HG02759 (cell line): ENCODE measurements at regions not wholly inside any gene's neighbourhood (a gene's known extent, or its start where the extent isn't known, plus 50 kb on each side); places are given as distances from the start of the nearest gene placed in this dataset.

Experiments
- ATAC-seq: cut with Tn5 transposase; IDR thresholded peaks from one replicate; pipeline ENCODE4 v1.9.1; 2021; ENCODE audit warnings: mild to moderate bottlenecking, moderate library complexity; ENCODE audit not compliant: unreplicated experiment

DNA sequence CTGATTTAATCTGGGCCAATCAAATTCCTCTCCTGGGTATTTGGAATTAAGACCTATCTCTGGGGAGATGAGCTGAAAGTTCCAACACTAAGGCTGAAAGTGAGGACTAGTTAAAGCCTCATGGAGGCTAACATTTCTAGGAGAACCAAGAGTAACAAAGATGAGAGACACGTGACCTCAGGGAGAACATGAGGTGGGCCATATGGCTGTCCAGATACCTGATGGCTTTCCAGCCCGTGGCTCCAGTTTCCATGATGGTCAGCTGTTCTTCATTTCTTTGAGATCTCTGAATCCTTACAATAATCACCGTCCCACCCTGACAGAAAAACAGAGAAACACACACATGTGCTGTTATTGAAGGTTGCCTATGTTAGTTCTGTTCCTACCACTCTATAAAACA lies 66.1 kb downstream of the LEPR start:
- no peak for ATAC-seq

DNA sequence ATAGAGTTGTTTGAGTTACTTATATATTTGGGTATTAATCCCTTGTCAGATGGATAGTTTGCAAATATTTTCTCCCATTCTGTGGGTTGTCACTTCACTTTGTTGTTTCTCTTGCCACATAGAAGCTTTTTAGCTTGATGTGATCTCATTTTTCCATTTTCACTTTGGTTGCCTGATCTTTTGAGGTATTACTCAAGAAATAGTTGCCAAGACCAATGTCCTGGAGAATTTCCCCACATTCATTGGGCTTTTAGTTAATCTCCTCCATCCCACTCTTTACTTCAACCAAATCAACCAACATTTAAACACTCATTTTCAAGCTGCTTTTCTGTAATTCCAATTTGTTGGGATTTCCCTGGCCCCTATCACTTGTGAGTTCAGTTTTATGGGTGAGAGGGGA lies 69.0 kb downstream of the LEPR start:
- no peak for ATAC-seq

DNA sequence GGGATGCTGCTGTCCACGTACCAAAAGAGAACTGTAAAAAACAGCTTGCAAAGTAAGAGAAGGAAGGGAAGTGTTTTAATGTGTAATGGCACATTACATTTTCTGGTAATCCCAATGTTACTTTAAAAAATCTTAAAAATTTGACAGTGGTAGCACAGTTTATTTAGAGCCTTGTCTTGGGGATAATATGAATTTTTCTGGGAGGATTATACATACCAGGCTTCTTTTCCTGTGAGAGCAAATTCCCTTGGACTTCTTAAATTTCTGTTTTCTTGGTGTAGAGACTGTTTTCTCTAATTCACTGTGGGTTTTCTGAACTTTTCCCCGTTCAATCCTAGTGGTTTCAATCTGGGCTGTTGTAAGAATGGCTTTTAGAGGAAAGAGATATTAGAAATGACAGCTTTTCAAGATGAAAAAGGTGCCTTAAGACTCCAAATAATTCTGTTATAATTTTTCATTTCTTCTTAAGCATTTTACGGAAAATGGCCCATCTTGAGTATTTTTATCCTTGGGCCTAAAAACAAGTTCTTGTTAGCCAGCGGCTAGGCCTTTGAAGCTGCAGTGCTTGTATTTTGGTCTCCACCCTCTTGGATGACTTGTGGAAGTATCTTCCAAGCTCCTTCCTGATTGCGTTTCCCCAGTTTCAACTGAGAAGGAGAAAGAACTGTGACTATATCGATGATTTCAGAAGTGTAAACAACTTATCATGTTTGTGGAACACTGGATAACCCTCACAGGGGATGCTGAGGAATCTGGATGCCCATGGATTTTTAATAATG lies 70.0 kb downstream of the LEPR start:
- no peak for ATAC-seq

DNA sequence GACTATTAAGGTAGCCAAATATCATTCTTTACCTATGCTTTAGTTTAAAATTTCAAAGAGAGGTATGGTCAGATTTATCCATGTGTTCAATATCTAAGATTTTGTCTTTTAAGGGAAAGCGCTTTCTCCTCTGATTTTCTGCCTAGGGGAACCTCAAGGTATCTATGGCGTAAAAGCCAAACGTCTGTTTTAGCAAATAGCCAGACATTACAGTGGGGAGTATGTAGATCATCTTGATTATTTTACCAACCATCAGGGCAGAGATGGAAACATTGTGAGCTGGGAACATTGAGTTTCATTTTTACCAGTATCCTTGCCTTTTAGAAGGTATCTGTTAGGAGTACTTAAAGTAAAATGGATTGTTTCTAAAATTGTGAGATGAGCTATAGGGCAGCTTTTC lies 71.0 kb downstream of the LEPR start:
- no peak for ATAC-seq

DNA sequence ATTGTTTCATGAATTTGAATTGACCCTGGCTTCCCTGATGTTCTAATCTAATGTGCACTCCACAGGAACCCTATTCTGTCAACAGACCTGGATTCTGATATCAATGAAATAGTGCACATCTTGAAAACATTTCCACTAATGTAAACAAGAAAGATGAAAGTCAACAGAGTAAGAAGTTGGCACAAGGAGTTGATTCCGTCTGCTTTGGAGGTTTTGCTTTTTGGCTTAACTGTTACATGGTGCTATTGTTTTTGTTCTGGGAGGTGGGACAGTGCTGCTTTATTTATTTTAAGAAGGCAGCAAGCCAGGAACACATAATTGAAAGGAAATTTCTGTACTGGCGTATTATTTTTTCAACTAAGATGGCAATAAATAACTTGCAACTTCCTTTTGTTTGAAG lies 73.3 kb downstream of the LEPR start:
- ATAC-seq: no peak

DNA sequence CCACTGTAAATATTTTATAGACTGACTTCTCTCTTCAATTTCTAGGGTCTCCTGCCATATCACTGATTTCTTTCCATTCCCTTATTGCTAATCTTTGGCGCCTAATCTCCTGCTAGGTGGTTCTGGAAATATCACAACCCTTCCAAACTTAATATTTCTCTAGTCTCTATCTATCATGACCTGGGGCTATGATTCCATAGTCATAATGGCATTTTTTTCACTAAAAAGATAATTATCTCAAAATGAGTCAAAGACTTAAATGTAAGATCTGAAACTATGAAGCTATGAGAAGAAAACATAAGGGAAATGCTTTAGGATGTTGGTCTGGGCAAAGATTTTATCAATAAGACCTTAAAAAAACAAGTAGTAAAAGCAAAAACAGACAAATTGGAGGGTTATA lies 74.2 kb downstream of the LEPR start:
- ATAC-seq: no peak

DNA sequence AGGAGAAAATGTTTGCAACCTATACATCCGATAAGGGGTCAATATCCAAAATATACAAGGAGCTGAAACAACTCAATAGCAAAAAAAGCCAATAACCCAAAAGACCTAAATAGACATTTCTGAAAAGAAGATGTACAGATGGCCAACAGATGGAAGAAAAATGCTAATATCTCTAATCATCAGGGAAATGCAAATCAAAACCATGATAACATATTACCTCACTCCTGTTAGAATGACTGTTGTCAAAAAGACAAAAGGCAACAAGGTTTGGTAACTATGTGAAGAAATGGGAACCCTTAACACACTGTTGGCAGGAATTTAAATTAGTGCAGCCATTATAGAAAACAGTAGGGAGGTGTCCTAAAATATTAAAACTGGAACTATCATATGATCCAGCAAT lies 74.7 kb downstream of the LEPR start:
- no peak for ATAC-seq

DNA sequence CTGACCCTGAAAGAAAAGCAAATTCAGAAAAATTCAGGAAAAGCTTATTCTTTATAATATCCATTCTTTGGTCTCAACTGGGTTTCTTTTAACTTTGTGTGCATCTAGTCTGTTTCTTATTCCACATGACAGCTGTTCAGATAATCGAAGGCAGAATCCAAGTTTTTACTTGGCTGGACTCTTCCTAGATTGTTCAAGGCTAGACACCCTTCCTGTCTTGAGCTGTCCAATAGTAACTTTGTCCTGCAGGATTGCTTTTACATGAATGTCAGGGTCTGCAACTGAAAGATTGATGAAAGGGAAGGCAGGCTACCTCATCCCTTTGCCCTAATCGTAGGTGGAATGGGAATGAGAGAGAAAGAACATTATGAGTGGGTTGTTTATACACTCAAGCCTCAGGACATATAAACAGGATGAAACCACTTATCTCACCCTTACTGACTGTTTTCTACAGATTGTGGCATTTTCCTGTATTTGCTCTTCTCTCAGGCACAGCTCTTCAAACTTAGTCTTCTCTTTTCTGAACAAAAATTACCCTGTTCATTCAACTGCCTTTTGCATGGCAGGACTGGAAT lies 76.9 kb downstream of the LEPR start:
- no peak for ATAC-seq

DNA sequence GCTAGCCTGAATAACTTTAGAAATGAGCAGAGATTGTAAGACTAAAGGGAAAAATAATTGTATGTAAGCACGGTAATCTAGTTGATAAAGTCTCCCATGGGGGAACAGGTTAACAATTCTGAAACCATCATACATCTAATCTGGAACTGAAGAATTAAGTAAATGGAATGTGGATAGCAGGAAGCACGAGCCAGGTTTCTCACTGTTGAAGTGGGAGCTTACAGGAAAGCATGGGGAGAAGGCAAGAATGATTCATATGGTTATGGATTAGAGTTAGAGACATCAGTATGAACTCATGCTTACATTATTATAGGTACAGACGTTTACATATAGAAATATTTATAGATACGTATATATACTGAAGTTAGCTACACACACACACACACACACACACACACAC lies 83.0 kb downstream of the LEPR start:
- no peak for ATAC-seq

DNA sequence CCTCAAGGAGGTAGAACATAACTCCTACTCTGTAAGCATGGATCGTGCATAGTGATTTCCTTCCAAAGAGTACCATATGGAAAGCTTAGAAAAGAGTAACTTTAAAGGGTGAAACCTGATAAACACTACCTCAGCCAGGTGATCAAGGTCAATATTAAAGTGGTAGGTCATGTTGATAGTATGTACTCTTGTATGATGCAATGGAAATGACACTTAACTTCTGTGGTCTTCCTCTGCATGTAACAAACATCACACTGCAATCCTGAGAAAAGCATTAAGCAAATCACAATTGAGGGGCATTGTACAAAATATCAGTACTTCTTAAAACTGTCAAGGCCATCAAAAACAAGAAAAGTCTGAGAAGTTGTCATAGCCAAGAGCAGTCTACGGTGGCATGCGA lies 83.8 kb downstream of the LEPR start:
- no peak for ATAC-seq

DNA sequence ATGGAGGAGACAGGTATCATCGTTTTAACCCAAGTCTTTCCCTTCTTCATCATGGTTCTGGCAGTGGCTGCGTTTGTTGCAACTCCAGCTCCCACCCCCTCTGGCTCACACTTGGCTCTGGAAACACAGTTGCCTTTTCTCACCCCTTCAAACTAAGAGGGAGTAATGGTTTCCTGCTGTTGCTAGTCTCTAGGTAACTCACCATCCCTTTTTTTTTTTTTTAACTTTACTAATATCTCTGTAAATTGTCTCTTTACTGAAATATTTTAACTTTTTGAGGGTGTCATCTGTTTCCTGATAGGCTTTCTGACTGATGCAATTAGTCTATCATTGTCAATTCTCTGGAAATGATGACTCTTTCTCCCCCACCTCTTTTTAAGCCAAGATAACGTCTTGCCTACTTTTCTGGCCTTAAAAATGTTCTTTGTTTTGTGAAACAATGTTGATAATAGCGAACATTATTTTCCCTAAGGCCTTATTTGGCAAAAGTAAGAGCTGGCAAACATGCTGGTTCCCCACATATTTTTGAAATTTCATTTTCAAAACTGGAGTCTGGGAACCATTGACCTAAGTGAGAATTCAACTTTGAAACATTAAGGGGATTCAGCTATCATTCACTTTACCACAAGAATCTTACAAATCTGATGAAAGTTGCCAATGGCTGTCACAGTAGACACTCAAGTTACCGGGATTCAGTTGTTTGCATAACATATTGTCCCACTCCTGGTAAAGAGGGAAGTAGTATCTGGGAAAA lies 85.3 kb downstream of the LEPR start:
- no peak for ATAC-seq

DNA sequence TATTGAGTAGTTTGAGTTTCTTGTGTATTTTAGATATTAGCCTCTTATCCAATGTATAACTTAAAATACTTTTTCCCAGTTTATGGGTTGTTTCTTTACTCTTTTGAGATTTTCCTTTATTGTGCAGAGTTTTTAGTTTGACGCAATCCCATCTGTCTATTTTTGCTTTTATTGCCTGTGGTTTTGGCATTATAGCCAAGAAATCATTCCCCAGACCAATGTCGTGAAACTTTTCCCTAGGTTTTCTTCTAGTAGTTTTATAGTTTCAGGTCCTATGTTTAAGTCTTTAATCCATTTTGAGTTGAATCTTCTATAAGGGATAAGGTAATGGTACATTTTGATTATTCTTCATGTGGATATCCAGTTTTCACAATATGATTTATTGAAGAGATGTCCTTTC lies 87.6 kb downstream of the LEPR start:
- no peak for ATAC-seq

DNA sequence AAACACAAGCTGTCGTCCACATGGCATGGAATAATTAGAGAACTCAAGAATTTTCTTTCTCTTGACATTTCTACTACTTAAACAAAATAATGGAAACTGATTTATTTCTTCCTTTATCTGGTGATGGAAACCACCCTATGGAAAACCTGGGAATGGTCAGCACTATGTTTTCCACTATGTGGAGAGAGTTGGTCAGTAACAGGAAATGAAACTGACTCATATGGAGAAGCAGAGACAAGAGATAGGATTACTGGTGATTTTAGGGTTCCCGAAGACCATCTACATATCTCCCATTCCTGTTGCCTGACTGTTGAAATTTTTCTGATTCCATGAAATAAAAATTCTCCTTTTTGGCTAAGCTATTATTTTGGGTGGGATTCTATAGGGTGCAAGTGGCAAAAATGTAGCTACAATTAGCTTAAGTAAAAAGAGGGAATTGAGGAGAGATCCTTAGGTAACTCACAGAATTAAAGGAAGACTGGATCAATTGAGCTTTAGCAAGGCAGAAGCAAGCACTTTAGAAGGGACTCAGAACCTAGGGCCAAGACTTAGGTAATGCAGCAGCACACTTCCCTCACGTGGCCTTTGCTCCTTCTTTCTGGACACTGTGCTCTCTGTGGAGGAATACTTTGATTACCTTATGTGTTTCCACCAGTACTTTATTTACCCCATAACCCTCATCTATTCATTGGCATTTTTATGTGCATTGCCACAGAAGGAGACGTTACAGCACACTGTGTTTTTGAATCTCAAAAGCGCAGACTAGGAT lies 89.6 kb downstream of the LEPR start:
- ATAC-seq: no peak

DNA sequence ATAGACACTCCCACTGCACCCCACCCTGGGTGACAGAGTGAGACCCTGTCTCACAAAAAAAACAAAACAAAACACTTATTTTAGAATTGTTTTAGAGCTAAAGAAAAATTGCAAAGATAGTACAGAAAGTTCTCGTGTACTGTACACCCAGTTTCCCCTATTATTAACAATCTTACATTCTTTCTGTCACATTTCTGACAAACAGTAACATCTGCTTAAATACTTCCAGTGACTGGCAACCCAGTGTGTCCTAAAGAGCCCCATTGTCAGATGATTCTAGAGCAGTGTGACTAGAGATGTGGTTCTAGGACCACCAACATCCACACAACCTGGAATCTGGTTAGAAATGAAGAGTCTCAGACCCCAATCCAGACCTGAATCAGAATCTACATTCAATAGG lies 90.5 kb downstream of the LEPR start:
- no peak for ATAC-seq

DNA sequence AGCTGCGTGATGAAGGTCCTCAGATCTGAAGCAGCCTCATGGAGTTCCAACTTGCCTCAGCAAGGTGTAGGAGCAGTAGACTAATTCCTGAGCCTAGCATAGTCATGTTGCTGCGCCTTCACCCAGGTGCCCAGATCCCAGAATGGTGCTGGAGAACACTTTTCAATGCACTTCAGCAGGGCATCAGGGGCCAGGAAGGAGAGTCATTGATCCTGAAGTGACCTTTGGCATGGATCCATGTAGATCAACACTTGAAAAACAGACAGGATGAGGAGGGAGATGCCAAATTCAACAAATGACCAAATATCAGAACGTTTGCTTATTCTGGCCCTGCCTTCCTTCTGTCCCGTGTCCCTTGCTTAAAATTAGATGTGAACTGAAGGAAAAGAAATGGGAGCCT lies 91.9 kb downstream of the LEPR start:
- ATAC-seq: no peak

DNA sequence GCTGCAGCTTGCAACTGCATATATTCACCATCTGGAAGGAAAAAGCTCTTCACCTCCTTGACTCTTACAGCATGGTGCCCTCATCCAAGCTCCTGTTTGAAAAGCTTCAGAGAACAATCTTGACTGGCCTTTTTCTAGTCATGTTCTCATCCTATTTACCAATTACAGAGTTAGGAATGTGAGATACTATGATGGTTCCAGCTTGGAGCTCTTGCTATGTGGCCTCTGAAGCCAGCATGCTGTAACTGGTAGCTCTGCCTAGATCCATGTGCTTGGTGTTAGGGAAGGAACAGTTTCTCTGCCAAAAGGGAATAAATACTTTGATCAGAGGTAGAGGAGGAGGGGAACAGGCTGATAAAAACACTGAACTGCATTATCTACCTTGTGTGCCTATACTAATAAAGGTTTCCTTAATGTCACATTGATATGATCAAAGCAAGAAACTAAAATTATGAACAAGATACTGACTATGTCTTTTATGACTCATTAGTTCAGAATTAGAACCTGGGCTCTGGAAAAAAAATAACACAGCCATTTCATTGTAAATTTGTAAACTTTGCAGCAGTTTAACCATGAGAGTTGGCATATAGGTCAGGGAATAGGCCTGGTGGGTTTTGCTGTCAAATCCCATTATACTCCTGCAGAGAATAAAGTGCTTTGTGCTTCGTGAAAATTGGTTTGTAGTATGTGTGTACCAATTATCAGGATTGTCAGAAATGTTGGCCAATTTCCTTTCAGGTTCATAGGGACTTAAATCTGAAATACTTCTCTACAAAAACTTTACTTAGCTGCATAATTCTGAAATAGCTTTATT lies 92.7 kb downstream of the LEPR start:
- no peak for ATAC-seq

DNA sequence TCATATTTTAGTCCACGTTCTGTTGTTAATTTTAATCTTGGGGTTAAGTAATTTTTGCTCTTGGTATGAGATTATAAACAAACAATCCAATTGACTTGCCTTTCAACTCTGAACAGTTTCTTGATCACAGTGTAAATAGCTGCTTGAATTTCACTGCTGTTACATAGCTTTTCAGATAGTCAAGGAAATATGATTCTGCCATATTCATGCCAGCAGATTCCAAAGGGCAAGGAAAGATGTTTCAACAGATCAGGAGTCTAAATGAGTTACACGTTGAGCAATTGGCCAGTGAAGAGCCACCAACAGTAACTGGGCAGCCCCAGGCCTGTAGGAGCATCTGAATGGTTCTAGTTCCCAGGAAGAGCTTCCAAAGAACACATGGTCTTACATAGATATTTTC lies 93.6 kb downstream of the LEPR start:
- no peak for ATAC-seq

DNA sequence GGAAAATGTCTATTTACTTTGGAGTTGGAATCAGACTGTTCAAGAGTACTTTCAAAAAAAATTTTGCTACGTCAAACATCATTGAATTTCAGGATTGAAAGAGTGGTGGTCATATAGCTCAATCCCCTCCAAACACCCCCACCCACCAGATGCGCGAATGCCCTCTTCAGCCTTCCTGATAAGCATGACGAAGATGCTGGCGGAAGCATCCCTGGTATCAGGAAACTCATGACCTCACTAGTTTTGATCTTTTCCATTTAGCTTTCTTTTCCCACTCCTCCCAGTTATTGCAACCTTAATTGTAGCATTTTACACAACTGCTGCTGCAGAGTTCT lies 104.4 kb downstream of the LEPR start:
- no peak for ATAC-seq

DNA sequence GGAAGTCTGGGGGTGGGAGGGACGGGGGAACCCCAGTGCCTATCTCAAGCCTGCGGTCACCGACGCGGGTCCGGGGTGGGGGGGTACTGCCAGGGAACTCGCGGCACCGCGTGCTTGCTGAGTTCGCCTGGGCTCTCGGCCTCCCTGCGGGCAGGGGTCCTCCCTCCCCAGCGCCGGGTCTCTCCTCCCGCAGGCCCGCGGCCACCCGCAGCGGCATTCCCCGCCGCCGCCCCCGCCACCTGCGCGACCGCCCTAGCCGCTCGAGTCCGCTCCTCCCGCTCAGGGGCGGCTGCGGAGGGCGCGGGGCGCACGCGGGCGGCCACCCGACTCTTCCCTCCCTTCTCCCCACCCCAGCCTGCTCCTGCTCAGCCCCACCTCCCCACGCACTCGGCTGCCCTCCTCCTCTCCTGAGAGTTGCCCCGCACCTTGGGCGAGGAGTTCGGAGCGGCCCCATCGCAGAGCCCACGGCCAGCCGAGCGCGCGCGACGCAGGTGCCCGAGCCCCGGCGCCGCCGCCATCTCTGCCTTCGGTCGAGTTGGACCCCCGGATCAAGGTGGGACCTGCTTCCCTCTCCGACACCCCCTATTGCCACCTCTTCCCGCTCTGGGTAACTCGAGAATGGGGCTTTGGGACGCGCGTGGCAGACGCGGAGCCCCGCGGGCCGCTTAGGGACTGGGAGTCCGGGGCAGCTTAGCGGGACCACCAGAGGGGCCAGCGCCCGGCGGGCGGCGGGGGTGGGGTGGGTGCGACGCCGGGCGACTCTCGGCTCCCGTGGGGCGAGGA lies 105.0 kb downstream of the LEPR start:
- ATAC-seq: no peak

DNA sequence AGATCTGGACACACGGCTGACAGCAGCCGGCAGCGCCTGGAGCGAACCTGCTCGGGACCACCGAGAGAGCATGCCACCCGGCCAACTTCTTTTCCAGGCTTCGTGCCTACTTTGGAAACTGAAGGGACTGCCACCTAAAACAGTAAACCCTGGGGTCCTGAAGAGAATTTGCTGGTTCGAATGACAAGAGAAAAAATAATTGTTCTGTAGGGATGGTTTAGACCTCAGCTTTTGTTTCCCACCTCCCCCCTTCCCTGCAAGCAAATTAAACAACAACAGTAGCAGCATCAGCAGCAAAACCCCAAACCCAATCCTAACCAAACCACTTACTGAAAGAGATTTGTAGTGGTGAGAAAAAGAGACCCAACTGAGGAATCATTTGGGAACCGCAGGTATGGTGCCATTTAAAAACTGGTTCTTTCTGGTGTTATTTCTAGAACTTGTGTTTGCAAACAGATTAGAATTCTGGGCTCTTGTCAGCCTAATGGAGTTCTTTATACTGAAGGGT lies 105.6 kb downstream of the LEPR start:
- no peak for ATAC-seq
